ENCODE measurements at regions not wholly inside any gene's neighbourhood (a gene's known extent, or its start where the extent isn't known, plus 50 kb on each side); places are given as distances from the start of the nearest gene placed in this dataset.
"Not testable (repeated sequence)": the region's sequence is repeated elsewhere in the genome, so short reads cannot be mapped to it uniquely, and the experiment has no call there.

DNA sequence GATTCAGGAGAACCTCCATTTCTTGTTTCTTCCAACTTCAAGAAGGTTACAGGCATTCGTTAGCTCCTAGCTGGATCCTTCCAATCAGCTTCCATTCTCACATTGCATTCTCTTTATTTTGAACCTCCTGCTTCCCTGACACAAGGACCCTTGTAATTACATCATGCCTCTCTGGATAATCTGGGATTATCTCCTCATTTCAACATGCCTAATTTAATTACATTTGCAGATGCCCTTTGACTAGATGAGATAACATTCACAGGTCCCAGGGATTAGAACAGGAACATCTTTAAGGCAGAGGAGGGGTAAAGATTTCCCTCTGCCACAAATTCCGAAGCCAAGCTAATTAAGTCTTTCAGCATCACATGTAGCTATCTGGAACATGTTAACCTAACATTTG, 753.8 kb upstream of the PCDH7 start:
- peak; percentile 77 to 93 for DNase-seq

GRCh38 chr4:29970626-29971025, 749.5 kb upstream of the PCDH7 start:
- DNase-seq = no peak

- DNase-seq = no peak
Measured at GRCh38 chr4:29972121-29972520, 748.0 kb upstream of the PCDH7 start.

DNA sequence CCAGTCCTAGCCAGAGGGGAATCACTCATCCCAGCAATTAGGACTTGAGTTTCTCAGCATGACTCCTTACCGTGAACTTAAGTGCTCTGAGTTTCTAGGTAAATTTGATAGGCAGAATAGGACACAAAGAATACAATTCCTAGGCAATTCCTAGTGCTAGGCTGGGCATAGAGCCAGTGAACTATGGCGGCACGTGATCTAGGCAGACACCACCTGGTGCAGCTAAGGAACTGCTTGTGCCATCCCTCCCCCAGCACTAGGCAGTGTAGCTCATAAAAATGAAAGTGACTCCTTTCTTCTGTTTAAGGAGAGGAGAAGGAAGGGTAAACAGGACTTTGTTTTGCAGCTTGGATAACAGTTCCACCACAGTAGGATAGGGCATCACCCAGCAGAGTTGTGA, 736.3 kb upstream of the PCDH7 start:
- DNase-seq = peak; percentile 14 to 30

DNA sequence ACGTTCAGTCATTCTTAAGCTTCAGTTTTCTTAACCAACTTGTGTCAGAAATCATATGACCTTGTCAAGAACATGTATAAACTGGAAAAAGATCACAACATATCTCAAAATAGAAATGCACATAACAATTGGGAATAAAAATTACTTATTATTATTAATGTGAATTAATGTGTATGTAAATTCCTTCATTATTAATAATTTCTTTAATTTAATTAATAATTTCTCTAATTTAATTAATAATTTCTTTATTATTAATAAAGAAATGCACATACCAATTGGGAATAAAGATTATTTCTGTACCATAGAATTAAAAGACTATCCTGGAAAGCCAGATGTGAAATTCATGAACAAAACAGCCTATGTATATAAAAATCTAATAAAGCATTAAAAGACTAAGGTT, 718.5 kb upstream of the PCDH7 start:
- no peak for DNase-seq

DNA sequence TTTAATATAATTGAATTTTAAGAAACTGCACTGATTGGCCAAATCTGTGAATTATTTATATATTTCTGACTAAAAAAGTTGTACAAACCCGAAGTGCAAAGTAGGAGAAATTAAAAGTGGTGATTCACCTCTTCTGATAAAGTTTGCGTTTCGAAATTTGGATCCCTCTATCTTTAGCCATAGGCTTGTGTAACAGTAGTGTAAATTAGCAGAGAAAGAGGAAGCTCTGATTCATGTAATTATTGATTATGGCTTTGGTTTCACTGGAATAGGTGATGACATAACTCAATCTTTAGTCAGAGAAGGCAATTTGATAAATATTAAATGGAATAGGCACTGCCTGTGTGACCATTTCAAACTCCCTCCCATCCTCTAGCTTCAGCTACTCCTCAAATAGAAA, 717.8 kb upstream of the PCDH7 start:
- DNase-seq = no peak

DNA sequence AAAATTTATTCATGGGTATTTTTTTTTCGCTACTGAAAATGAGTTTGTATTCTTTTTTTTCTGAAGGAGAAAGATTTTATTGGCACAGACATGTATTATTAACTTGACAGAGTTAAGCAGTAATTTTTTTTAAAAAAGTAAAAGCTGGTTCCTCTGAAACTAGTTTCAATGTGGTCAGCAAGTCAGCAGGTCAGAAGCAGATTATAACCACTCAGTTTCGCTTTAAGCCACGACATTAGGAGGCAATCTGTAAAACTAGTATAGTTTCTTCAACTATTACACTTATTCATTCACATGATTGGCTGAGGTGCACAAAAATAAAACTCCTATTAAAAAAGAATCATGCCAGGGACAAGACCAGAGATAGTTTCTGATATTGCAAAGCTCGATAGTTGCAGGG, 714.2 kb upstream of the PCDH7 start:
- DNase-seq = no peak

- DNase-seq = no peak
Measured at GRCh38 chr4:30024526-30024925, 695.6 kb upstream of the PCDH7 start.

GRCh38 chr4:30028826-30029225, 691.3 kb upstream of the PCDH7 start:
- no peak for DNase-seq

DNA sequence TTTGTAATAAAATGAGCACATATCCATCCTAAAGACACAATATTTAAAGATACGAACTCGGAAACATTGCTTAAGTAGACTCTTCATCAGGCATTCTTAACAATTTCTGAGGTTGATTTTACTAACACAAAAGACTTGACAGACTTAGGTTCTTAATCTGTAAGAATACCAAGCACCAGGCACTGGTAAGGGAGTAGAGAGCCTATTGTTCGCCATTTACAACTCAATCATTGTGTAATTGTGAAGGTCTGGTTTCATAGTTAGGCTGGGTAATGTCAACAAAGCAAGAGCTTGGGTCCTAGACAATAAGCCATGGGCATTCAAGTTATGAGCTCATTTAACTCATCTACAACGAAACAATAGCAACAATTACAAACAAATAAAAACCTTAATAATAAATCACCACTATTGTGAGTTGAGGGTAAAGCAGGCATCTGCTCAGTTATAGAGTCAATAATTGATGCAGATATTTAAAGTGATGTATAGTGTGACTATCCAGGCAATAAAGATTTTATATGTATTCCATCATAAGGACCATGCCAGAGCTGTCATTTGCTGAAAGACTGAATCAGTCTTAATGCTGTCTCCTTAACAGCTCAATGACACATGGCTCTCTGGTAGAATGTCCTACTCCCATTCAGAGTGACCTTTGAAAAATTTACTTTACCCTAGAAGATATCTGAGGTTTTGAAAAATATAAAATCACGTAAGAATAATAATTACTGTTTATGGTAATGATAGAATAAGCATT, 664.0 kb upstream of the PCDH7 start:
- DNase-seq = no peak

- DNase-seq = peak in 1 of 2 experiments; percentile 7
Measured at GRCh38 chr4:30068234-30068633, 651.9 kb upstream of the PCDH7 start.

DNA sequence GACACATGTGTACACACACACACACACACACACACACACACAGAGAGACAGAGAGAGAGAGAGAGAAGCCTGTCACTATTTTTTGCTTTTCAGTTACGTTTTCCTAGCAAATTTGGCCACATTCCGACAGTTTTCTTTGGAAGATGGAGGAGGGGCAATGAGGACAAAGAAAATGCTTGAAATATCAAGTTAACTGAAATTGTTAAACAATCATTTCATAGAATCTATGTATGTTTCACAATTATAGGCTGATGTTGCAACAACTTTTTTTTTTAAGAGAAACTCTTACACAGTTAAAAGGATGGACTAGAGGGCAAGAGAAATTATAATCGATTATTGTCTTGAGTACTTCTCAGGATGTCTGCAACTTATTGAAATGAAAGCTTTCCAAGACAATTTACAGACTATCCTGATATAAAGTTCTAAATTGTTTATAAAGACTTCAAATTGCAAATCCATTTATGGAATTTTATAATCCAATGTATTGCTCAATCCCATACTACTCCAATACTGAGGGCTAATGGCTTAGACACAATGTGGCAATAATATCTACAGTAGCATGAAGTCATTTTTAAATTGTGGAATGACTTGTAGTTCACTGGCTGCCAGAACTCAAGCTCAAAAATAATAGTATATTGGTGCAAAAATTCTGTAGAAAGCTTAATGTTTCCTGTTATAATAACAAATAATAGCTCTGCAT, 647.0 kb upstream of the PCDH7 start:
- no peak for DNase-seq

DNA sequence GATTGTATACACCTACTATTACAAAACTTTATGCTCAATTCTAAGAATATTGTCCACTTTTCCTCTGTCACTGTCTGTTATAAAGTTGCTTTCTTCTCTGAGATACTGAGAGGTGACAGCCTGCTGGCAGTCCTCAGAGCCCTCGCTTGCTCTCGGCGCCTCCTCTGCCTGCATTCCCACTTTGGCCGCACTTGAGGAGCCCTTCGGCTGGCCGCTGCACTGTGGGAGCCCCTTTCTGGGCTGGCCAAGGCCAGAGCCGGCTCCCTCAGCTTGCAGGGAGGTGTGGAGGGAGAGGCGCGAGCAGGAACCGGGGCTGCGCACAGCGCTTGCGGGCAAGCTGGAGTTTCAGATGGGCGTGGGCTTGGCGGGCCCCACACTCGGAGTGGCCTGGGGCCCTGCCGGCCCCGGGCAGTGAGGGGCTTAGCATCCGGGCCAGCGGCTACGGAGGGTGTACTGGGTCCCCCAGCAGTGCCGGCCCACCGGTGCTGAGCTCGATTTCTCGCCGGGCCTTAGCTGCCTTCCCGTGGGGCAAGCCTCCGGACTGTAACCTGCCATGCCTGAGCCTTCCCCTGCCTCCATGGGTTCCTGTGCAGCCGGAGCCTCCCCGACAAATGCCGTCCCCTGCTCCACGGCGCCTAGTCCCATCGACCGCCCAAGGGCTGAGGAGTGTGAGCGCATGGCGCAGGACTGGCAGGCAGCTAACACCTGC, 627.6 kb upstream of the PCDH7 start:
- not testable (repeated sequence) for DNase-seq

GRCh38 chr4:30094887-30095286, 625.3 kb upstream of the PCDH7 start:
- no peak for DNase-seq

DNA sequence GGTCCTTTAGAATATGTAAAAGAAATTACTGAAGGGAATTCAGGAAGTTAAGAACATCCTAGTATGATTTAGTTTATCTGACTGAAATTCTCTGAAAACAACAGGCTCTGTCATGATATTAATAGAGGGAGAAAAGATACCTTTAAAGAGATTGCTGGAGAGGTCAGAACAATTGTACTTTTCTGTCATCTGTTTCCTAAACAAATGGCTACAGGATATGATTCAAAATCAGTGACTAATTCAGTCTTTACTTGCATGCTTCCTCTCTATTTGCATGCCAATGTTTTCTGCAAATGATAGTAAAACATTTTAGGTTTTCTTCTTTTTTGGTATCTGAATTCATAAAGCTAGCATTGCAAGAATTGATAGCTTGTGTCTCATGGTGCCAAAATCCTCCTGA, 616.7 kb upstream of the PCDH7 start:
- DNase-seq = no peak

DNA sequence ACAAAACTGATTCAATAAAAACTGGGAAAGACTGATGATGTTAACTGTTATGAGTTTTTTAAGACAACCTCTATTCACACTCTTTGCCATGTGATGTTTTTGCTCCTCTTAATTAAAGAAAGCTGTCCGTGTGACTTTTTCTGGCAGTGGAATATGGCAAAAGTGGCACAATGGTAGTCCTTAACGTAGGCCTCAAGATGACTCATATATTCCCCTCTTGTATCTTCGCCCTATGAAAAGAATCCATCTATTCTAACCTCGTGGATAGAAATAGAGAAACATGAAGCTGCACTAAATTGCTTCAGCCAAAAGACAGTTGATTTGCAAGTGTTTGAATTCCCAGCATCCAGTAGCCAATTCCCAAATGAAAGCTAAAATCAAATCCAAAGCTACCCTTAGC, 603.8 kb upstream of the PCDH7 start:
- DNase-seq = no peak

- DNase-seq = no peak
Measured at GRCh38 chr4:30117433-30117832, 602.7 kb upstream of the PCDH7 start.

DNA sequence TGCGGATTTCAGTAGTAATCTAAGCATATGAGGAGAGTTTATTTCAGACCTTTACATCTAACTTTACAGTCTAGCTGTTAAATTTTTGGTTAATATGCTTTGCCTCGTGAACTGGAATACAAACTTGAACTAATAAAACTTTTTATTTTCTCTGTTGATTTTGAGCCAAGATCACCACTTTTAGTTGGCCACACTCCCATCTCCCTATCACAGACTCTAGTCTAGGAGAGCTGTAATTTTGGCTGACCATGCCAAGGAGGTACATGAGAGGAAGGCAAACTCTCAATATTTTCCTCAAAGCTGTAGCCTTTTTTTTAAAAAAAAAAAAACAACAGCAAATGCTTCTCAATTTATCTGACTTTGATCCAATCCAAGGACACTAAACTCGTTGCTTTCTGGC, 597.5 kb upstream of the PCDH7 start:
- DNase-seq = no peak

- not testable (repeated sequence) for DNase-seq
Measured at GRCh38 chr4:30124621-30125020, 595.5 kb upstream of the PCDH7 start.

DNA sequence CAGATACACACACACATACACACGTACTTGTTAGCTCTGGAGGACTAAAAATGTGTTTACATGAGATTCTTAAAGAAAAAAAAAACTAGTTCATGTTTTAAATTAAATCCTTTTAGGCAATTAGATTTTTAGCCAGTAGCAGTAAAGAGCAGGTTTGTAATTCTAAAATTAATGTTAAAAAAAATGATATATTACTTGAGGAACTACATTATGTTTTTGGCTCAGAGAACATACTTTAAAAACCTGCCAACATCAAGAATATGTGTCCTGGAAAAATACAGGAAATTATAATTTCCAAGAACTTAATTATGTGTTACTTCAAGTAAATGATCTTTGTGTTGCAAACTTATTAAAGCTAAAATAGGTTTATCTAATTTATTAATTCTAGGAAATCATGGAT, 594.3 kb upstream of the PCDH7 start:
- no peak for DNase-seq

GRCh38 chr4:30126351-30126750, 593.8 kb upstream of the PCDH7 start:
- DNase-seq = no peak

GRCh38 chr4:30148828-30149227, 571.3 kb upstream of the PCDH7 start:
- DNase-seq = not testable (repeated sequence)

GRCh38 chr4:30149539-30149938, 570.6 kb upstream of the PCDH7 start:
- DNase-seq = not testable (repeated sequence)

DNA sequence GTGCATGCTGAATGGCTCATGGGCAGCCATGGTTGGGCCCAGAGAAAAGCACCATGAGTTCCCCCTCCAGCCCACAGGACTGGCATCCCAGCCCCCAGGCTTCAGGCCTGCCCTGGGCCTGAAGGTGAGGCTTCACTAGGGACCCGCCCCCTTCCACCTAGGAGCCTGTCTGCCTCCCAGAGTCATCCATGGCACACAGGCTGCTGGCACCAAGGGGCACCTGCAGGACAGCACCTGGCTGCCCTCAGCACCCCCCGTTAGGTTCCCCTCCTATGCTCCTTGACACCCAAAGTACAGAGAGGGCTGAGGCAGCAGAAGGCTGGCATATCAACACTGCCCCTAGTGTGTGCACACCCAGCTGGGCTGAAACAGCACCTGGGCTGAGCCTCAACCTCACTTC, 566.7 kb upstream of the PCDH7 start:
- DNase-seq = no peak

All from NCI-H524 (cell line).